GM12878 (cell line): ENCODE measurements at regions not wholly inside any gene's neighbourhood (a gene's known extent, or its start where the extent isn't known, plus 50 kb on each side); places are given as distances from the start of the nearest gene placed in this dataset.

ENCODE experiments used
- ATAC-seq: fragments of 200-7000 bp; cut with Tn5 transposase; 3 replicates; pipeline ENCODE4 v1.9.1; 2020; ENCODE audit warnings: mild to moderate bottlenecking, moderate library complexity
- BruUV-seq: library from RNA; stranded (reverse); fragments of 400-500 nt; replicated peaks from 2 replicates; lab custom pipeline; 2021; lab: Mats Ljungman, UMichigan
- CTCF ChIA-PET: fragments of 300-600 bp; sonication (Branson Sonifier 250); formaldehyde crosslinking; extraction: SDS; loops from one replicate; lab custom pipeline; 2021; ENCODE audit warnings: inconsistent platforms; lab: Yijun Ruan, JAX
- POLR2A ChIA-PET: fragments of 350-600 bp; formaldehyde crosslinking; extraction: SDS; loops from one replicate; lab custom pipeline; 2021; ENCODE audit warnings: inconsistent platforms; lab: Charles Lee
- RAD21 ChIA-PET: fragments of 300-600 bp; sonication (Branson Sonifier 250); formaldehyde crosslinking; loops from one replicate; lab custom pipeline; 2023; ENCODE audit warnings: antibody characterized with exemption; ENCODE audit not compliant: unreplicated experiment; lab: Charles Lee
- SMC1A ChIA-PET: fragments of 300-600 bp; sonication (Branson Sonifier 250); formaldehyde crosslinking; loops from one replicate; lab custom pipeline; 2023; ENCODE audit not compliant: unreplicated experiment, uncharacterized antibody; lab: Charles Lee
- DNase-seq: peaks from one replicate; pipeline ENCODE4 v3.0.0-alpha.2; 2011; ENCODE audit warnings: low read depth, low spot score
- FAIRE-seq: peaks from 3 replicates; lab custom pipeline; 2011; peaks lifted over from hg19 to GRCh38; lab: Jason Lieb, UNC
- H2AFZ ChIP-seq: 2 replicates; pipeline ENCODE4 v1.6.0; 2011; ENCODE audit warnings: low read depth, low read length, control low read depth; ENCODE audit not compliant: control insufficient read depth
- H3K27ac ChIP-seq: 2 replicates; pipeline ENCODE4 v1.5.1; 2011; ENCODE audit warnings: control low read depth; ENCODE audit not compliant: control insufficient read depth, insufficient read depth
- H3K27me3 ChIP-seq, 2 experiments: replicated peaks in 1 of 2; 2 replicates each; pipeline versions ENCODE4 v1.6.0 to v1.6.1; 2011; ENCODE audit warnings: low read length in 1 of 2; ENCODE audit not compliant: control insufficient read depth in 2 of 2, insufficient read depth in 2 of 2
- H3K36me3 ChIP-seq, 2 experiments: 2 replicates each; pipeline ENCODE4 v1.5.1; 2011; ENCODE audit warnings: low read length in 1 of 2; ENCODE audit not compliant: control insufficient read depth in 2 of 2, insufficient read depth in 2 of 2
- H3K4me1 ChIP-seq: 2 replicates; pipeline ENCODE4 v1.6.1; 2011; ENCODE audit warnings: mild to moderate bottlenecking, low read length, moderate library complexity, mixed read lengths; ENCODE audit not compliant: control insufficient read depth, insufficient read depth
- H3K4me2 ChIP-seq: 2 replicates; pipeline ENCODE4 v1.6.0; 2011; ENCODE audit warnings: control low read depth; ENCODE audit not compliant: control insufficient read depth, insufficient read depth
- H3K4me3 ChIP-seq: fragments of 200-600 bp; sonication (generic); 2 replicates; pipeline ENCODE4 v1.5.1; 2016
- H3K79me2 ChIP-seq: 2 replicates; pipeline ENCODE4 v1.6.0; 2011; ENCODE audit warnings: low read length; ENCODE audit not compliant: control insufficient read depth, insufficient read depth
- H3K9ac ChIP-seq: 2 replicates; pipeline ENCODE4 v1.8.0; 2011; ENCODE audit warnings: low read length, control low read depth, mixed read lengths; ENCODE audit not compliant: control insufficient read depth, insufficient read depth
- H3K9me3 ChIP-seq: replicated peaks from 3 replicates; pipeline ENCODE4 v1.5.1; 2011; ENCODE audit warnings: mild to moderate bottlenecking, low read length; ENCODE audit not compliant: control insufficient read depth, insufficient read depth
- H4K20me1 ChIP-seq: 2 replicates; pipeline ENCODE4 v1.6.0; 2011; ENCODE audit not compliant: control insufficient read depth, insufficient read depth
- ASH2L ChIP-seq: fragments of 300-600, 200-600 bp; sonication (generic); IDR thresholded peaks from 2 replicates; pipeline ENCODE4 v1.6.1; 2017; ENCODE audit warnings: low read depth, mild to moderate bottlenecking, borderline replicate concordance
- CBX5 ChIP-seq: sonication (generic); IDR thresholded peaks from 2 replicates; pipeline ENCODE4 v1.6.1; 2016; ENCODE audit warnings: low read depth, moderate library complexity, mild to moderate bottlenecking, inconsistent platforms
- CHD1 ChIP-seq: IDR thresholded peaks from 2 replicates; pipeline ENCODE4 v1.6.1; 2012; ENCODE audit warnings: low read depth, low read length, improper control_type of control experiment
- CHD2 ChIP-seq: IDR thresholded peaks from 2 replicates; pipeline ENCODE4 v1.6.1; 2011; ENCODE audit warnings: low read depth, low read length, improper control_type of control experiment, borderline replicate concordance
- IKZF2 ChIP-seq, 2 experiments: fragments of 450-650 bp; IDR thresholded peaks; 2 replicates each; pipeline ENCODE4 v1.6.1; 2017; ENCODE audit warnings: mild to moderate bottlenecking in 2 of 2, moderate library complexity in 2 of 2
- PAX8 ChIP-seq: fragments of 450-650 bp; IDR thresholded peaks from 2 replicates; pipeline ENCODE4 v1.6.1; 2017; ENCODE audit warnings: mild to moderate bottlenecking, moderate library complexity
- POLR2A ChIP-seq: IDR thresholded peaks from 2 replicates; pipeline ENCODE4 v1.6.1; 2011; ENCODE audit warnings: low read depth, mild to moderate bottlenecking, low read length
- SREBF2 ChIP-seq: IDR thresholded peaks from 2 replicates; pipeline ENCODE4 v1.6.1; 2012; ENCODE audit warnings: mild to moderate bottlenecking, low read length
- WGBS: methylation state at CpG from one replicate; pipeline ENCODE4 v1.1.6; 2016; ENCODE audit warnings: low lambda C conversion rate; ENCODE audit not compliant: insufficient replicate concordance, insufficient coverage; ENCODE audit errors: missing lambda C conversion rate; 5-methylcytosine and 5-hydroxymethylcytosine counted together
- in situ Hi-C: fragments of 300-500 bp; cut with MboI; formaldehyde crosslinking; loops from 9 replicates; pipeline ENCODE4 v1.14.3; 2018; ENCODE audit warnings: mixed read lengths
- intact Hi-C: fragments of 100-400 bp; cut with micrococcal nuclease; formaldehyde crosslinking; loops from one replicate; pipeline ENCODE4 v1.14.2; 2022; ENCODE audit not compliant: unreplicated experiment
- TF ChIP-seq, protein P1 (sequence below): fragments of 450-650 bp; IDR thresholded peaks from 2 replicates; pipeline ENCODE4 v1.6.1; 2016; ENCODE audit warnings: mild to moderate bottlenecking

DNA sequence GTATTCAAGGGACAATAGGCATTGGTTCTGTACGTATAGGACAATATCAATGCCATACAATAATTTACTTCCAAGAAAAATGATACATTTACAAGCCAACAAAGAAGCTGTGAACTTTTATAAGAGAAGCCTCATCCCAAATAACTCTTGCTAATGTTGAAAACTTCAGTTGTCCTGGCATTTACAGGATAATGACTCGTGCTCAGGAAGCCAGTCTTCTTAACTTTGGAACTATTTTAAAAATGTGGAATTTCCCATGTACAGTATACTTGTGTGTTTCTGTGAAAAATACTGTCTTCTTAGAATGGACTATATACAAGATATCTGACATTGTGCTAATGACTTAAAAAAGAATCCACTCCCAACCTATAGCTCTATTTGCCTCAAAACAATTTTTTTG is 1479.3 kb upstream of the CDH9 start:
- no TSS peak for BruUV-seq
- no peak overlapping the region for H3K4me2 ChIP-seq

DNA sequence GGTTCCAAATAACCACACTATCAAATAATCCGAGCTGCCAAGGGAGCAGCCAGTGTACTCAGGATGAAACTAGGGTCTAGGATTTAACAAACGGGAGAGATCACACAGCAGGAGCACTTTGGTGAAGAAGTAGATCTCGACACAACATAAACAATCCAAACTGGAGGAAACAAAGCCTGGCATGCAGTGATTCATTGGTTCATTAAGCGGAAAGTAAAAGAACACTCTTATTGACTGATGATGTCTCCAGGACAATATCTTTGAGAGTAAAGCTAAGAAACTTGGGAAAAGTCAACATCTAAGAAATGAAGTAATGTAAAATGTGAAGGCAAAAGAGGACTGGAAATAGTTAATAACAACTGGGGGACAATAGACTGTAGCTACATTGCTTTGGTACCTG is 1478.3 kb upstream of the CDH9 start:
- POLR2A ChIA-PET, result no interaction called here
- 25% methylated on average over 4 of the region's 4 CpGs for WGBS
- intact Hi-C loops, result no loop called here
- no peak overlapping the region for H3K9ac ChIP-seq
- no peak overlapping the region for H3K27ac ChIP-seq
- H3K79me2 ChIP-seq, result no peaks in the 10 kb centered on the region
- no peak for DNase-seq
- RAD21 ChIA-PET, result no interaction called here
- H3K4me2 ChIP-seq, result no peak overlapping the region
- CTCF ChIA-PET, result interaction anchor here (1.0 to 1.5 kb wide), 4 partner anchors 19 to 59 kb away, joined by 3 to 7 read pairs (median 3); no protein-coding TSS in a partner anchor
- no peak overlapping the region for H2AFZ ChIP-seq
- TF ChIP-seq POLR2A, result no peak
- TF ChIP-seq, protein P1, sequence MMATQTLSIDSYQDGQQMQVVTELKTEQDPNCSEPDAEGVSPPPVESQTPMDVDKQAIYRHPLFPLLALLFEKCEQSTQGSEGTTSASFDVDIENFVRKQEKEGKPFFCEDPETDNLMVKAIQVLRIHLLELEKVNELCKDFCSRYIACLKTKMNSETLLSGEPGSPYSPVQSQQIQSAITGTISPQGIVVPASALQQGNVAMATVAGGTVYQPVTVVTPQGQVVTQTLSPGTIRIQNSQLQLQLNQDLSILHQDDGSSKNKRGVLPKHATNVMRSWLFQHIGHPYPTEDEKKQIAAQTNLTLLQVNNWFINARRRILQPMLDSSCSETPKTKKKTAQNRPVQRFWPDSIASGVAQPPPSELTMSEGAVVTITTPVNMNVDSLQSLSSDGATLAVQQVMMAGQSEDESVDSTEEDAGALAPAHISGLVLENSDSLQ, result no peak
- no peak for TF ChIP-seq CHD1
- TF ChIP-seq SREBF2, result no peak
- TF ChIP-seq, all 136 proteins: peak for 0
- H3K36me3 ChIP-seq, result no peaks in the 10 kb centered on the region
- BruUV-seq, result no TSS peak
- H3K4me3 ChIP-seq, result no peak overlapping the region
- in situ Hi-C loops, result no loop called here
- no peaks in the 10 kb centered on the region for H3K4me1 ChIP-seq
- no peaks in the 10 kb centered on the region for H4K20me1 ChIP-seq
- H3K9me3 ChIP-seq, result no peaks in the 10 kb centered on the region
- no peaks in the 10 kb centered on the region for H3K27me3 ChIP-seq
- no peak for ATAC-seq
- no peak for FAIRE-seq
- SMC1A ChIA-PET, result interaction anchor here (1.2 to 2.6 kb wide), 5 partner anchors 20 to 117 kb away, joined by 3 to 8 read pairs (median 4); no protein-coding TSS in a partner anchor

More for the DNA sequence above, 1479.3 kb upstream of the CDH9 start:
- in situ Hi-C loops, result no loop called here
- Histone ChIP-seq H3K9me3 (no peaks in the 10 kb centered on the region), H3K9ac (no peak overlapping the region)
- TF ChIP-seq ASH2L, result no peak
- no peak for TF ChIP-seq CBX5
- no peak for TF ChIP-seq IKZF2 (IDR thresholded peaks at IDR 0.05)
- TF ChIP-seq PAX8, result no peak
- no peak for TF ChIP-seq CHD2
- TF ChIP-seq, all 136 proteins: peak for 0
- no peak for ATAC-seq
- H4K20me1 ChIP-seq, result no peaks in the 10 kb centered on the region
- no peak for DNase-seq
- no peaks in the 10 kb centered on the region for H3K36me3 ChIP-seq
- intact Hi-C loops, result no loop called here
- H2AFZ ChIP-seq, result no peak overlapping the region
- no peak for FAIRE-seq
- no peaks in the 10 kb centered on the region for H3K79me2 ChIP-seq
- CTCF ChIA-PET, result interaction anchor here (1.0 kb wide), 1 partner anchor 51 kb away, joined by 3 read pairs; no protein-coding TSS in a partner anchor
- H3K27me3 ChIP-seq, result no peaks in the 10 kb centered on the region
- SMC1A ChIA-PET, result interaction anchor here (1.6 to 2.6 kb wide), 2 partner anchors 20 to 116 kb away, joined by 4 to 8 read pairs; no protein-coding TSS in a partner anchor
- POLR2A ChIA-PET, result no interaction called here
- H3K4me1 ChIP-seq, result no peaks in the 10 kb centered on the region
- H3K27ac ChIP-seq, result no peak overlapping the region
- H3K4me3 ChIP-seq, result no peak overlapping the region
- RAD21 ChIA-PET, result no interaction called here
- 0% methylated on average over 2 of the region's 2 CpGs for WGBS
